Chondrocyte (in vitro differentiated cells): ENCODE measurements at regions not wholly inside any gene's neighbourhood (a gene's known extent, or its start where the extent isn't known, plus 50 kb on each side); places are given as distances from the start of the nearest gene placed in this dataset.
A peak's percentile ranks its signal among the peaks of the same experiment; 100 is the strongest.

Experiments
- DNase-seq: peaks from one replicate; pipeline ENCODE4 v3.0.0; 2021; ENCODE audit warnings: mixed read lengths, low spot score
- H3K27ac Mint-ChIP-seq: one replicate; pipeline ENCODE4 v1.8.0; 2021; ENCODE audit warnings: mild to moderate bottlenecking, moderate library complexity, mixed read lengths; ENCODE audit not compliant: unreplicated experiment
- H3K27me3 Mint-ChIP-seq: 2 replicates; pipeline ENCODE4 v1.8.0; 2021; ENCODE audit warnings: low read depth, mixed read lengths
- H3K36me3 Mint-ChIP-seq: 2 replicates; pipeline ENCODE4 v1.8.0; 2021; ENCODE audit warnings: low read depth, mixed read lengths
- H3K4me1 Mint-ChIP-seq: 2 replicates; pipeline ENCODE4 v1.8.0; 2021; ENCODE audit warnings: low read depth, mild to moderate bottlenecking, mixed read lengths
- H3K4me3 Mint-ChIP-seq: one replicate; pipeline ENCODE4 v1.8.0; 2021; ENCODE audit warnings: mild to moderate bottlenecking, moderate library complexity, mixed read lengths; ENCODE audit not compliant: unreplicated experiment
- H3K9me3 Mint-ChIP-seq: 2 replicates; pipeline ENCODE4 v1.8.0; 2021; ENCODE audit warnings: low read depth, mixed read lengths
- CTCF ChIP-seq: fragments of 200-600 bp; sonication (generic); IDR thresholded peaks from 2 replicates; pipeline ENCODE4 v1.5.0; 2021; ENCODE audit warnings: antibody characterized with exemption, mild to moderate bottlenecking, moderate library complexity

GRCh38 chr1:90135286-90135685 is 140.4 kb downstream of the ZNF326 start:
- peaks cover 15% of the 10 kb centered on the region for H3K27me3 Mint-ChIP-seq
- H3K9me3 Mint-ChIP-seq = peaks cover 12% of the 10 kb centered on the region
- H3K27ac Mint-ChIP-seq = no peak overlapping the region
- no peak overlapping the region for H3K4me3 Mint-ChIP-seq
- H3K4me1 Mint-ChIP-seq = no peaks in the 10 kb centered on the region
- no peaks in the 10 kb centered on the region for H3K36me3 Mint-ChIP-seq
- no peak for DNase-seq
- TF ChIP-seq CTCF = no peak

DNA sequence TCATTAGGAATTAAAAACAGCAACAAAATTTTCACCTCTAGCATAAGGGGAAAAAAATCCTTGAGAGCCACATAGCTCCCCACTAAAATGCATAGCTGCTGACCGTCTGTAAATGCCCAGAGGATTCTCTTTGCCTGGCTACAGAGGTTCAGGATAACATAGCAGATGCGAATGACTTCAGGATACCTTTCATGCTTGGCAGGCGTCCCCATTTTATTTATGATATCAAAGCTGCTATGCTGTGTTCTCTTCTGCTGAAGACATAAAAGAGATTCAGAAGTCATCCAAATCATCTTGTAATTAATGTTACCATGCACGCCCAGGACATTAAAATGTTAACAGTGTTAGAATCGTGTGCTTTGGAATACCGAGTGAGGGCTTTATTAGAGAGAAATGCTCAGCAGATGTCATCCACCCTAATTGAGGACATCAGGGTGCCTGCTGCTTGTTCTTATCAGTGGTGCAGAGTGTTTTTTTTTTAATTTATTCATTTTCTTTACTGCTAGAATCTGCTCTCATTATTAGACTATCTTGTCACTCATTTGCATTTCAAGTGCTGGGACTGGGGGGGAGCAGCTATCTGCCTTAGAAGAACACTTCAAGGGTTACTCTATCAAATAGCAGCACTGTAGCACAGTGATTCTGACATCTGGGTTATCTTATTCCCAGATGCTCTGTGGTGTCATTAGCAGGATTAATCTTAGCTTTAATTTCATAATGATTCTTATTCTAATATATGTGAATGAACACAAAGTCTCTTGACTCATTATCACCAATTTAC is 139.5 kb downstream of the ZNF326 start:
- no peaks in the 10 kb centered on the region for H3K36me3 Mint-ChIP-seq
- no peak overlapping the region for H3K4me3 Mint-ChIP-seq
- no peaks in the 10 kb centered on the region for H3K4me1 Mint-ChIP-seq
- peaks cover 19% of the 10 kb centered on the region for H3K27me3 Mint-ChIP-seq
- no peak for TF ChIP-seq CTCF
- peaks cover 8% of the 10 kb centered on the region for H3K9me3 Mint-ChIP-seq
- H3K27ac Mint-ChIP-seq = no peak overlapping the region
- no peak for DNase-seq

DNA sequence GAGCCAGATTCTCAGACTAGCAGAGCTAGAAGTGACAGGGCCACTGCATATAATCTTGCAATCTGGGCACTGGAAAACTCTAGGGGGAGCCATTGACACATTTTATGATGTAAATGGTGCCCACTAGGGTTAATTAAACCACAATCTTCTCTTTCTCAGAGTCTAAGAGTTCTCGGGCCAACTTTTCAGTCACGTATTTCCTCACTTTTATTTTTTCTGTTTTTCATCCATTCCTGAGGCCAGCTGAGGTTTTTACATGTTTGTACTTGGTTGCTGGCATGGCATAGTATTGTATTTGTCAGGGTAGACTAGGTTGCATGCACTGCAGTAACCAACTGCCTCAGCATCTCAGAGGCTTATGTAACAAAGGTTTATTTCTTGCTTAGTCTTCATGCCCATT is 138.2 kb downstream of the ZNF326 start:
- peaks cover 7% of the 10 kb centered on the region for H3K9me3 Mint-ChIP-seq
- H3K4me3 Mint-ChIP-seq = no peak overlapping the region
- no peak for DNase-seq
- no peak overlapping the region for H3K27ac Mint-ChIP-seq
- no peaks in the 10 kb centered on the region for H3K4me1 Mint-ChIP-seq
- H3K36me3 Mint-ChIP-seq = no peaks in the 10 kb centered on the region
- TF ChIP-seq CTCF = peak; percentile 57
- peaks cover 23% of the 10 kb centered on the region for H3K27me3 Mint-ChIP-seq

DNA sequence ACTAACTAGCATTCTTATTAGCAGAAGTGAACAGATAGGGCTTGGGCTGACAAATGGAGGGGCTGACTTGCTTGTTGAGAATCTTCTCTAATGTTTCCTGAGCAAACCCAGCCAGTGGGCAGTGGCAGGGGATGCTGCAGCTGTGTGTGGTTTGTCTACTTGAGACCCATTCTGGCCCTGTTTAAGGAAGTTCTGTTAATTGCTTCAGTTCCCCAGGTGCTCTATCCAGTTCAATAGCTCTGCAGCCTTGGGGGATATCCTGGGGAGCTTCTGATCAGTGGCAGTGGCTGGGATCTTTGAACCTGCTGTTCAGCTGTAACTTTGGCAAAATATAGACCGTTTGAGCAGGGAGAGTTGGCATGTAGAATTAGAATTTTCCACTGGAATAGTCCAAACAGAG is 137.4 kb downstream of the ZNF326 start:
- peaks cover 23% of the 10 kb centered on the region for H3K27me3 Mint-ChIP-seq
- H3K27ac Mint-ChIP-seq = no peak overlapping the region
- no peak for TF ChIP-seq CTCF

GRCh38 chr1:90127288-90127953 is 132.5 kb downstream of the ZNF326 start:
- Mint-ChIP-seq H3K9me3 (no peaks in the 10 kb centered on the region), H3K27ac (no peak overlapping the region), H3K36me3 (no peaks in the 10 kb centered on the region), H3K4me1 (no peaks in the 10 kb centered on the region), H3K27me3 (peaks cover 28% of the 10 kb centered on the region), H3K4me3 (no peak overlapping the region)
- TF ChIP-seq CTCF = no peak
- no peak for DNase-seq

More for the DNA sequence above, 137.4 kb downstream of the ZNF326 start:
- Mint-ChIP-seq H3K9me3 (peaks cover 5% of the 10 kb centered on the region), H3K36me3 (no peaks in the 10 kb centered on the region), H3K4me1 (no peaks in the 10 kb centered on the region), H3K4me3 (no peak overlapping the region)
- no peak for DNase-seq
